RPMI8226 (cell line): ENCODE measurements at regions not wholly inside any gene's neighbourhood (a gene's known extent, or its start where the extent isn't known, plus 50 kb on each side); places are given as distances from the start of the nearest gene placed in this dataset.
A peak's percentile ranks its signal among the peaks of the same experiment; 100 is the strongest.
"Not testable (repeated sequence)": the region's sequence is repeated elsewhere in the genome, so short reads cannot be mapped to it uniquely, and the experiment has no call there.

ENCODE experiments used
- DNase-seq: peaks from one replicate; pipeline ENCODE4 v3.0.0-alpha.2; 2015

GRCh38 chr7:65749518-65749917 is 123.4 kb upstream of the VKORC1L1 start:
- DNase-seq: no peak

GRCh38 chr7:65750511-65751344 is 122.1 kb upstream of the VKORC1L1 start:
- DNase-seq: peak; percentile 96

GRCh38 chr7:65754070-65754469 is 118.8 kb upstream of the VKORC1L1 start:
- DNase-seq: not testable (repeated sequence)

GRCh38 chr7:65758991-65759390 is 113.9 kb upstream of the VKORC1L1 start:
- not testable (repeated sequence) for DNase-seq

GRCh38 chr7:65762712-65763111 is 110.2 kb upstream of the VKORC1L1 start:
- not testable (repeated sequence) for DNase-seq

- not testable (repeated sequence) for DNase-seq
These were observed 109.8 kb upstream of the VKORC1L1 start for GRCh38 chr7:65763114-65763513.

- DNase-seq: peak; percentile 97
These were observed 102.2 kb upstream of the VKORC1L1 start for GRCh38 chr7:65770473-65771225.

GRCh38 chr7:65771226-65771569 is 101.7 kb upstream of the VKORC1L1 start:
- peak; percentile 11 for DNase-seq

GRCh38 chr7:65776677-65777076 is 96.2 kb upstream of the VKORC1L1 start:
- DNase-seq: not testable (repeated sequence)

- DNase-seq: not testable (repeated sequence)
These were observed 82.9 kb upstream of the VKORC1L1 start for GRCh38 chr7:65789943-65790342.

- not testable (repeated sequence) for DNase-seq
These were observed 81.1 kb upstream of the VKORC1L1 start for GRCh38 chr7:65791788-65792187.

- DNase-seq: not testable (repeated sequence)
These were observed 80.1 kb upstream of the VKORC1L1 start for GRCh38 chr7:65792726-65793125.

GRCh38 chr7:65794671-65795391 is 78.0 kb upstream of the VKORC1L1 start:
- not testable (repeated sequence) for DNase-seq

- DNase-seq: not testable (repeated sequence)
These were observed 77.5 kb upstream of the VKORC1L1 start for GRCh38 chr7:65795392-65795716.

GRCh38 chr7:65796205-65796604 is 76.7 kb upstream of the VKORC1L1 start:
- no peak for DNase-seq

- not testable (repeated sequence) for DNase-seq
These were observed 75.8 kb upstream of the VKORC1L1 start for GRCh38 chr7:65797086-65797485.

- not testable (repeated sequence) for DNase-seq
These were observed 75.3 kb upstream of the VKORC1L1 start for GRCh38 chr7:65797566-65797965.

GRCh38 chr7:65798111-65799075 is 74.5 kb upstream of the VKORC1L1 start:
- no peak for DNase-seq

GRCh38 chr7:65800191-65800590 is 72.7 kb upstream of the VKORC1L1 start:
- not testable (repeated sequence) for DNase-seq

GRCh38 chr7:65800890-65801341 is 72.0 kb upstream of the VKORC1L1 start:
- no peak for DNase-seq

GRCh38 chr7:65804887-65805286 is 68.0 kb upstream of the VKORC1L1 start:
- no peak for DNase-seq

GRCh38 chr7:65807067-65807466 is 65.8 kb upstream of the VKORC1L1 start:
- DNase-seq: not testable (repeated sequence)
